ENCODE measurements at regions not wholly inside any gene's neighbourhood (a gene's known extent, or its start where the extent isn't known, plus 50 kb on each side); places are given as distances from the start of the nearest gene placed in this dataset.

DNA sequence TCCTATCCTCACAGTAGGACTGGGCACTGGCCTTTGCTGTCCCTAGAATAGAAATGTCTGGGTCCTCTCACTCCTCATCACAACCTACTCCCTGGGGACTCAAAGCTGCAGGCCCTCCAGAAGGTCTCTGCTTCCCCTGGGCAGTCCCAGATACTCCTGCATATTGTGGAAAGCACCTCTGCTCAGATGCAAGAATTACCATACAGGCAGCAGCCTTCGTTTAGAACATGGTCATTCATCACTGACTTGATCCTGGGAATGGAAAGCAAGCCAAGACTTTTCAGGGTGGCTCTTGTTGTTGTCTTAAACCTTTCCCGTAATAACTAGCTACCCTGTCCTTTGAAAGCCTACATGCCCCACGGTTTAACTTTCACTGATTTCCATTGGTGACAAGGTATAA, 53.1 kb upstream of the NPAS2 start:
- no peak overlapping the region for H3K4me3 ChIP-seq (ENCODE audit: low read depth, low read length)
- TF ChIP-seq, protein P1, sequence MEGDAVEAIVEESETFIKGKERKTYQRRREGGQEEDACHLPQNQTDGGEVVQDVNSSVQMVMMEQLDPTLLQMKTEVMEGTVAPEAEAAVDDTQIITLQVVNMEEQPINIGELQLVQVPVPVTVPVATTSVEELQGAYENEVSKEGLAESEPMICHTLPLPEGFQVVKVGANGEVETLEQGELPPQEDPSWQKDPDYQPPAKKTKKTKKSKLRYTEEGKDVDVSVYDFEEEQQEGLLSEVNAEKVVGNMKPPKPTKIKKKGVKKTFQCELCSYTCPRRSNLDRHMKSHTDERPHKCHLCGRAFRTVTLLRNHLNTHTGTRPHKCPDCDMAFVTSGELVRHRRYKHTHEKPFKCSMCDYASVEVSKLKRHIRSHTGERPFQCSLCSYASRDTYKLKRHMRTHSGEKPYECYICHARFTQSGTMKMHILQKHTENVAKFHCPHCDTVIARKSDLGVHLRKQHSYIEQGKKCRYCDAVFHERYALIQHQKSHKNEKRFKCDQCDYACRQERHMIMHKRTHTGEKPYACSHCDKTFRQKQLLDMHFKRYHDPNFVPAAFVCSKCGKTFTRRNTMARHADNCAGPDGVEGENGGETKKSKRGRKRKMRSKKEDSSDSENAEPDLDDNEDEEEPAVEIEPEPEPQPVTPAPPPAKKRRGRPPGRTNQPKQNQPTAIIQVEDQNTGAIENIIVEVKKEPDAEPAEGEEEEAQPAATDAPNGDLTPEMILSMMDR (IDR thresholded peaks at IDR 0.05; ENCODE audit: insufficient read depth, low read length, poor library complexity, severe bottlenecking) = no peak
- no peak for DNase-seq (ENCODE audit: low read depth)
- H3K27me3 ChIP-seq (ENCODE audit: control insufficient read depth, insufficient read depth, low read length) = no peaks in the 10 kb centered on the region
- H3K36me3 ChIP-seq (ENCODE audit: control insufficient read depth, insufficient read depth, low read length) = no peaks in the 10 kb centered on the region

DNA sequence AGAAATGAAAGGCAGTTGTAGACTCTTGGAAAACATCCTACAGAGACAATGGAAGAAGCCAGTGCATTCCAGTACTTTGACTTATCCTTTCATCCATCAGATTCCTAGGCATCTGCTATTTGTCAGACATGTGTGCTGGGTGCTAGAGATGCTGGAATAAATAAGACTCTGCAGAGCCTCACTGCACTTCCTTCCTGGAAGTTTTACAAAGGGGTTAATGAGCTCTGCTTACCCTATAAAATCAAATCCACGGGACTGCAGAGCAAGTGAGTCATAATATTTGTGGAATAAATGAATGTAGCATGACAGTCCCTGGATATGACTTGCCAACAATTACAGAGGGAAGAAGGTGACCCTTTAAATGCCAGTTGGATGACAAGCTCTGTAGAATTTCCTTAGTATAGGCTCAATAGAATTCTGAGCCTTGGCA, 52.7 kb upstream of the NPAS2 start:
- DNase-seq (ENCODE audit: low read depth) = no peak
- no peak overlapping the region for H3K4me3 ChIP-seq (ENCODE audit: low read depth, low read length)
- no peaks in the 10 kb centered on the region for H3K27me3 ChIP-seq (ENCODE audit: control insufficient read depth, insufficient read depth, low read length)
- TF ChIP-seq, protein P1 (IDR thresholded peaks at IDR 0.05; ENCODE audit: insufficient read depth, low read length, poor library complexity, severe bottlenecking) = no peak
- no peaks in the 10 kb centered on the region for H3K36me3 ChIP-seq (ENCODE audit: control insufficient read depth, insufficient read depth, low read length)

DNA sequence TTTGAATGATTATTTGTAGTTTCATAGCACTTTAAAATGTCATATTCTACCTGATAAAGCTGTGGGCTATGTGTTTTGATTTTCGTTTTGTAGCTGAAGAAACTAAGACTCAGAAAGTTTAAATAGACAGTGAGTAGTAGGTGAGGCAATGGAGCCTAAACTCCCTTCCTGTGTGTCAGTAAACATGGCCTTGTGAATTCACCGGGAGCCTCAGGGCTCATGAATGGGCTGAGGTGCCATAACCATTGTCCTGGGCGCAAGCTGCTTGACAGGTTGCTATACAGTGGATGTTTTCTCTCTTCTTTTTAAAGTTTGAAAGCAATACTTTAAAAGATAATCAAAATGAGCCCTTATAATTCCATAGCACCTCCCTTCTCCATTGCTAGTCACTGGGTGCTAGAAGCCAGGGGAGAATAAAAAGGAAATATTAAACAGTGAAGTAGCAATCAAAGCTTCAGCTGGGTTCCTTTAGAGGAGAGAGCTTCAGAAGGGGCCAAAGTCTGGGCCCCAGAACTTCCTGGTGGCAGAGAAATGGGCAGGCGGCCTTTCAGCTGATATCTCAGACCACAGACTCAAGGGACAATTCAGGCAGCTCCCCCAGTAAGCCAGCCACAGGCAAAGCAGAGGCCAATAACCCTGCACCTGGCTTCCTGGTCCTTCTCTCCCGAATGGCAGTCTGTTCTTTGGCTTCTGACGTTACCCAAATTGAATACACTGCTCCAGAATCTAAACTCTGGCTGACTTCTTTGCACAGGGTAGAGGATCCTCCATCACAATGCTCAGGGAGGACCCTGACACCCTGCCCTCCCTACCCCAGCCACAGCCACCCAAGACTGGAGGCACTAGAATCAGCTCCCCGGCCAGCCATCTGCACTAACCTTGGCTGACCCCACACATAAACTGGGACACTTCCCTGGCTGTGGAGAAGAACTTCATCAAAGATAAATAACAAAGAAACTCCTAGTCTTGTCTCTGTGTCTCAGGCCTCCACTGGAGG, 51.8 kb upstream of the NPAS2 start:
- DNase-seq (ENCODE audit: low read depth) = no peak
- Histone ChIP-seq H3K27me3 (ENCODE audit: control insufficient read depth, insufficient read depth, low read length) (no peaks in the 10 kb centered on the region), H3K4me3 (ENCODE audit: low read depth, low read length) (no peak overlapping the region), H3K36me3 (ENCODE audit: control insufficient read depth, insufficient read depth, low read length) (no peaks in the 10 kb centered on the region)
- TF ChIP-seq, protein P1 (IDR thresholded peaks at IDR 0.05; ENCODE audit: insufficient read depth, low read length, poor library complexity, severe bottlenecking) = no peak
